Neural cell (in vitro differentiated cells): ENCODE measurements at regions not wholly inside any gene's neighbourhood (a gene's known extent, or its start where the extent isn't known, plus 50 kb on each side); places are given as distances from the start of the nearest gene placed in this dataset.

ENCODE experiments used
- H2AFZ ChIP-seq: fragments of 200-600, 300-800 bp; sonication (generic), shearing (Covaris generic); 2 replicates; pipeline ENCODE4 v1.6.0; 2014; ENCODE audit warnings: low read depth, mild to moderate bottlenecking, antibody characterized with exemption, low read length, moderate library complexity
- H3F3A ChIP-seq: fragments of 200-600 bp; shearing (Covaris generic); 2 replicates; pipeline ENCODE4 v1.6.1; 2016; ENCODE audit warnings: mild to moderate bottlenecking, moderate library complexity, mixed read lengths, antibody characterized with exemption, low read length; ENCODE audit not compliant: insufficient read depth, poor library complexity, severe bottlenecking
- H3K27ac ChIP-seq: fragments of 200-600, 300-800 bp; sonication (generic), shearing (Covaris generic); 2 replicates; pipeline ENCODE4 v1.5.1; 2014; ENCODE audit warnings: mild to moderate bottlenecking, low read length, moderate library complexity
- H3K27me3 ChIP-seq: fragments of 300-800, 200-600 bp; sonication (generic), shearing (Covaris generic); 2 replicates; pipeline ENCODE4 v1.6.0; 2014; ENCODE audit warnings: mild to moderate bottlenecking, low read depth, low read length, moderate library complexity; ENCODE audit not compliant: insufficient read depth
- H3K36me3 ChIP-seq: fragments of 300-800, 200-600 bp; sonication (generic), shearing (Covaris generic); 2 replicates; pipeline ENCODE4 v1.5.1; 2014; ENCODE audit warnings: mild to moderate bottlenecking, antibody characterized with exemption, low read length, moderate library complexity; ENCODE audit not compliant: insufficient read depth
- H3K4me2 ChIP-seq: fragments of 300-800, 200-600 bp; sonication (generic), shearing (Covaris generic); 2 replicates; pipeline ENCODE4 v1.6.0; 2014; ENCODE audit warnings: mild to moderate bottlenecking, low read length
- H3K4me3 ChIP-seq: fragments of 300-800, 200-600 bp; sonication (generic), shearing (Covaris generic); 2 replicates; pipeline ENCODE4 v1.5.1; 2014; ENCODE audit warnings: mild to moderate bottlenecking, low read length, moderate library complexity
- H3K79me2 ChIP-seq: fragments of 200-600 bp; shearing (Covaris generic); replicated peaks from 2 replicates; pipeline ENCODE4 v1.6.0; 2014; ENCODE audit warnings: mild to moderate bottlenecking, low read length, moderate library complexity; ENCODE audit not compliant: insufficient read depth
- H3K9ac ChIP-seq: fragments of 300-800, 200-600 bp; sonication (generic), shearing (Covaris generic); 2 replicates; pipeline ENCODE4 v1.6.1; 2016; ENCODE audit warnings: mild to moderate bottlenecking, low read length, mixed read lengths
- H3K9me2 ChIP-seq: fragments of 200-600 bp; shearing (Covaris generic); 2 replicates; pipeline ENCODE4 v1.6.1; 2016; ENCODE audit warnings: mild to moderate bottlenecking, low read length, mixed read lengths; ENCODE audit not compliant: insufficient read depth
- H3K9me3 ChIP-seq: fragments of 200-600, 300-800 bp; sonication (generic), shearing (Covaris generic); 2 replicates; pipeline ENCODE4 v1.6.1; 2016; ENCODE audit warnings: mild to moderate bottlenecking, mixed run types, low read length, moderate library complexity, mixed read lengths
- H4K20me1 ChIP-seq: fragments of 200-600 bp; shearing (Covaris generic); 2 replicates; pipeline ENCODE4 v1.6.1; 2016; ENCODE audit warnings: mild to moderate bottlenecking, mixed run types; ENCODE audit not compliant: insufficient read depth
- CTCF ChIP-seq: fragments of 450-650 bp; IDR thresholded peaks from 2 replicates; pipeline ENCODE4 v1.5.1; 2014; ENCODE audit warnings: antibody characterized with exemption, mild to moderate bottlenecking, moderate library complexity; ENCODE audit not compliant: poor library complexity, severe bottlenecking
- EP300 ChIP-seq: fragments of 450-650 bp; conservative IDR thresholded peaks from 2 replicates; pipeline ENCODE4 v1.6.1; 2014; ENCODE audit warnings: antibody characterized with exemption, mild to moderate bottlenecking, moderate library complexity; ENCODE audit not compliant: poor library complexity, severe bottlenecking
- EZH2 ChIP-seq: fragments of 200-600, 300-800 bp; shearing (Covaris generic), sonication (generic); IDR thresholded peaks from 2 replicates; pipeline ENCODE4 v1.6.1; 2014; ENCODE audit warnings: antibody characterized with exemption, low read length, borderline replicate concordance, mild to moderate bottlenecking; ENCODE audit not compliant: insufficient read depth, poor library complexity, severe bottlenecking
- MXI1 ChIP-seq: fragments of 450-650 bp; conservative IDR thresholded peaks from 2 replicates; pipeline ENCODE4 v1.6.1; 2014; ENCODE audit warnings: antibody characterized with exemption, mild to moderate bottlenecking; ENCODE audit not compliant: poor library complexity, severe bottlenecking
- POLR2AphosphoS5 ChIP-seq: IDR thresholded peaks from 2 replicates; pipeline ENCODE4 v1.6.1; 2012
- RAD21 ChIP-seq: fragments of 450-650 bp; conservative IDR thresholded peaks from 2 replicates; pipeline ENCODE4 v1.6.1; 2014; ENCODE audit warnings: antibody characterized with exemption, mild to moderate bottlenecking, moderate library complexity
- REST ChIP-seq: IDR thresholded peaks from 2 replicates; pipeline ENCODE4 v1.6.1; 2012; ENCODE audit warnings: borderline replicate concordance
- SMC3 ChIP-seq: fragments of 450-650 bp; conservative IDR thresholded peaks from 2 replicates; pipeline ENCODE4 v1.6.1; 2014; ENCODE audit warnings: antibody characterized with exemption, mild to moderate bottlenecking, moderate library complexity; ENCODE audit not compliant: poor library complexity
- TAF1 ChIP-seq: IDR thresholded peaks from 2 replicates; pipeline ENCODE4 v1.6.1; 2012; ENCODE audit warnings: low read depth

GRCh38 chr7:13532028-13532753, 457.3 kb downstream of the ETV1 start:
- Histone ChIP-seq H3K79me2 (no peaks in the 10 kb centered on the region), H2AFZ (no peak overlapping the region), H4K20me1 (no peaks in the 10 kb centered on the region), H3K36me3 (no peaks in the 10 kb centered on the region), H3K9ac (no peak overlapping the region), H3K27ac (no peak overlapping the region), H3K4me2 (no peak overlapping the region), H3F3A (no peaks in the 10 kb centered on the region), H3K9me2 (no peaks in the 10 kb centered on the region), H3K4me3 (no peak overlapping the region), H3K27me3 (no peaks in the 10 kb centered on the region), H3K9me3 (no peaks in the 10 kb centered on the region)
- TF ChIP-seq EZH2, result no peak
- TF ChIP-seq POLR2AphosphoS5, result no peak
- no peak for TF ChIP-seq REST
- TF ChIP-seq SMC3, result no peak
- no peak for TF ChIP-seq MXI1
- TF ChIP-seq CTCF, result no peak
- TF ChIP-seq TAF1, result no peak
- TF ChIP-seq EP300, result no peak
- no peak for TF ChIP-seq RAD21

- no peaks in the 10 kb centered on the region for H3K27me3 ChIP-seq
- no peaks in the 10 kb centered on the region for H3K36me3 ChIP-seq
- H4K20me1 ChIP-seq, result no peaks in the 10 kb centered on the region
- H3K27ac ChIP-seq, result no peak overlapping the region
- no peak overlapping the region for H3K4me3 ChIP-seq
- no peak overlapping the region for H3K9ac ChIP-seq
- no peak overlapping the region for H2AFZ ChIP-seq
- no peak for TF ChIP-seq MXI1
- no peak for TF ChIP-seq TAF1
- no peak for TF ChIP-seq POLR2AphosphoS5
- TF ChIP-seq CTCF, result no peak
- TF ChIP-seq RAD21, result no peak
- TF ChIP-seq EZH2, result no peak
- no peak for TF ChIP-seq REST
- no peak for TF ChIP-seq SMC3
- H3K4me2 ChIP-seq, result no peak overlapping the region
- H3K9me2 ChIP-seq, result no peaks in the 10 kb centered on the region
- no peaks in the 10 kb centered on the region for H3K79me2 ChIP-seq
- H3F3A ChIP-seq, result no peaks in the 10 kb centered on the region
- no peaks in the 10 kb centered on the region for H3K9me3 ChIP-seq
Measured at GRCh38 chr7:13538669-13539068, 450.8 kb downstream of the ETV1 start.
